Activated naive CD4-positive, alpha-beta T cell treated with anti-CD3 and anti-CD28 coated beads, Interleukin-2, amount 10 ng/mL, durations not matched to agents 7 days and 5 days (primary cell): ENCODE measurements at regions not wholly inside any gene's neighbourhood (a gene's known extent, or its start where the extent isn't known, plus 50 kb on each side); places are given as distances from the start of the nearest gene placed in this dataset.
"Not testable (repeated sequence)": the region's sequence is repeated elsewhere in the genome, so short reads cannot be mapped to it uniquely, and the experiment has no call there.

ENCODE experiments used
- CTCF ChIA-PET: fragments of 350-600 bp; sonication (Branson Sonifier 250); formaldehyde crosslinking; loops from one replicate; lab custom pipeline; 2021; ENCODE audit warnings: antibody characterized with exemption; lab: Charles Lee
- DNase-seq: peaks from one replicate; pipeline ENCODE4 v3.0.0-alpha.2; 2020
- H3K27ac Mint-ChIP-seq: one replicate; pipeline ENCODE4 v1.8.0; 2021; ENCODE audit warnings: mild to moderate bottlenecking, moderate library complexity, mixed read lengths
- H3K27me3 Mint-ChIP-seq: one replicate; pipeline ENCODE4 v1.8.0; 2021; ENCODE audit warnings: mild to moderate bottlenecking, mixed read lengths
- H3K36me3 Mint-ChIP-seq: one replicate; pipeline ENCODE4 v1.8.0; 2021; ENCODE audit warnings: mixed read lengths
- H3K4me1 Mint-ChIP-seq: one replicate; pipeline ENCODE4 v1.8.0; 2021; ENCODE audit warnings: mixed read lengths
- H3K4me3 Mint-ChIP-seq: one replicate; pipeline ENCODE4 v1.8.0; 2021; ENCODE audit warnings: mild to moderate bottlenecking, moderate library complexity, mixed read lengths
- H3K9me3 Mint-ChIP-seq: one replicate; pipeline ENCODE4 v1.8.0; 2021; ENCODE audit warnings: mixed read lengths

- no peaks in the 10 kb centered on the region for H3K4me1 Mint-ChIP-seq
- H3K4me3 Mint-ChIP-seq, result no peak overlapping the region
- DNase-seq, result no peak
- H3K36me3 Mint-ChIP-seq, result no peaks in the 10 kb centered on the region
- H3K27ac Mint-ChIP-seq, result no peak overlapping the region
- CTCF ChIA-PET, result no interaction called here
- H3K9me3 Mint-ChIP-seq, result no peaks in the 10 kb centered on the region
- no peaks in the 10 kb centered on the region for H3K27me3 Mint-ChIP-seq
Observed at GRCh38 chr2:40625849-40626248, 174.0 kb upstream of the SLC8A1 start.

- Mint-ChIP-seq H3K36me3 (no peaks in the 10 kb centered on the region), H3K4me1 (no peaks in the 10 kb centered on the region), H3K4me3 (no peak overlapping the region), H3K27me3 (no peaks in the 10 kb centered on the region), H3K9me3 (no peaks in the 10 kb centered on the region), H3K27ac (no peak overlapping the region)
- no peak for DNase-seq
- CTCF ChIA-PET, result no interaction called here
Observed at GRCh38 chr2:40628556-40628955, 176.7 kb upstream of the SLC8A1 start.

- Mint-ChIP-seq H3K9me3 (no peaks in the 10 kb centered on the region), H3K27ac (no peak overlapping the region), H3K4me3 (no peak overlapping the region), H3K36me3 (no peaks in the 10 kb centered on the region), H3K27me3 (no peaks in the 10 kb centered on the region), H3K4me1 (no peaks in the 10 kb centered on the region)
- no peak for DNase-seq
- CTCF ChIA-PET, result no interaction called here
Observed at GRCh38 chr2:40629768-40630434, 178.0 kb upstream of the SLC8A1 start.

- Mint-ChIP-seq H3K27ac (no peak overlapping the region), H3K9me3 (no peaks in the 10 kb centered on the region), H3K27me3 (no peaks in the 10 kb centered on the region), H3K4me1 (no peaks in the 10 kb centered on the region), H3K4me3 (no peak overlapping the region), H3K36me3 (no peaks in the 10 kb centered on the region)
- no peak for DNase-seq
- CTCF ChIA-PET, result no interaction called here
Observed at GRCh38 chr2:40639320-40639719, 187.4 kb upstream of the SLC8A1 start.

GRCh38 chr2:40642237-40642636, 190.3 kb upstream of the SLC8A1 start:
- Mint-ChIP-seq H3K36me3 (no peaks in the 10 kb centered on the region), H3K4me1 (no peaks in the 10 kb centered on the region), H3K9me3 (no peaks in the 10 kb centered on the region), H3K27ac (no peak overlapping the region), H3K4me3 (no peak overlapping the region), H3K27me3 (no peaks in the 10 kb centered on the region)
- no peak for DNase-seq
- CTCF ChIA-PET, result no interaction called here

GRCh38 chr2:40642726-40643125, 190.8 kb upstream of the SLC8A1 start:
- no peaks in the 10 kb centered on the region for H3K4me1 Mint-ChIP-seq
- no peak for DNase-seq
- H3K4me3 Mint-ChIP-seq, result no peak overlapping the region
- H3K9me3 Mint-ChIP-seq, result no peaks in the 10 kb centered on the region
- H3K27ac Mint-ChIP-seq, result no peak overlapping the region
- CTCF ChIA-PET, result no interaction called here
- H3K27me3 Mint-ChIP-seq, result no peaks in the 10 kb centered on the region
- H3K36me3 Mint-ChIP-seq, result no peaks in the 10 kb centered on the region

GRCh38 chr2:40646642-40647041, 194.8 kb upstream of the SLC8A1 start:
- CTCF ChIA-PET, result no interaction called here
- no peaks in the 10 kb centered on the region for H3K27me3 Mint-ChIP-seq
- H3K27ac Mint-ChIP-seq, result no peak overlapping the region
- no peaks in the 10 kb centered on the region for H3K9me3 Mint-ChIP-seq
- no peak overlapping the region for H3K4me3 Mint-ChIP-seq
- DNase-seq, result no peak
- no peaks in the 10 kb centered on the region for H3K36me3 Mint-ChIP-seq
- no peaks in the 10 kb centered on the region for H3K4me1 Mint-ChIP-seq

- H3K9me3 Mint-ChIP-seq, result no peaks in the 10 kb centered on the region
- CTCF ChIA-PET, result no interaction called here
Observed at GRCh38 chr2:40652155-40652554, 200.3 kb upstream of the SLC8A1 start.

GRCh38 chr2:40653829-40654228, 201.9 kb upstream of the SLC8A1 start:
- Mint-ChIP-seq H3K27me3 (no peaks in the 10 kb centered on the region), H3K9me3 (no peaks in the 10 kb centered on the region), H3K4me3 (no peak overlapping the region), H3K27ac (no peak overlapping the region), H3K4me1 (no peaks in the 10 kb centered on the region), H3K36me3 (no peaks in the 10 kb centered on the region)
- no peak for DNase-seq
- CTCF ChIA-PET, result no interaction called here

More at GRCh38 chr2:40652155-40652554, 200.3 kb upstream of the SLC8A1 start:
- H3K4me3 Mint-ChIP-seq, result no peak overlapping the region
- H3K36me3 Mint-ChIP-seq, result no peaks in the 10 kb centered on the region
- no peaks in the 10 kb centered on the region for H3K4me1 Mint-ChIP-seq
- no peak overlapping the region for H3K27ac Mint-ChIP-seq
- no peak for DNase-seq
- H3K27me3 Mint-ChIP-seq, result no peaks in the 10 kb centered on the region

GRCh38 chr2:40654346-40654745, 202.5 kb upstream of the SLC8A1 start:
- H3K4me3 Mint-ChIP-seq, result no peak overlapping the region
- H3K27ac Mint-ChIP-seq, result no peak overlapping the region
- no peaks in the 10 kb centered on the region for H3K4me1 Mint-ChIP-seq
- DNase-seq, result no peak
- CTCF ChIA-PET, result no interaction called here
- H3K27me3 Mint-ChIP-seq, result no peaks in the 10 kb centered on the region
- no peaks in the 10 kb centered on the region for H3K36me3 Mint-ChIP-seq
- no peaks in the 10 kb centered on the region for H3K9me3 Mint-ChIP-seq

GRCh38 chr2:40658941-40659340, 207.1 kb upstream of the SLC8A1 start:
- DNase-seq, result no peak
- Mint-ChIP-seq H3K9me3 (no peaks in the 10 kb centered on the region), H3K27ac (no peak overlapping the region), H3K4me1 (no peaks in the 10 kb centered on the region), H3K27me3 (no peaks in the 10 kb centered on the region), H3K4me3 (no peak overlapping the region), H3K36me3 (no peaks in the 10 kb centered on the region)
- CTCF ChIA-PET, result no interaction called here

GRCh38 chr2:40665493-40666232, 213.8 kb upstream of the SLC8A1 start:
- H3K36me3 Mint-ChIP-seq, result no peaks in the 10 kb centered on the region
- H3K4me1 Mint-ChIP-seq, result no peaks in the 10 kb centered on the region
- no peak for DNase-seq
- CTCF ChIA-PET, result no interaction called here
- H3K27me3 Mint-ChIP-seq, result no peaks in the 10 kb centered on the region
- no peak overlapping the region for H3K27ac Mint-ChIP-seq
- no peaks in the 10 kb centered on the region for H3K9me3 Mint-ChIP-seq
- no peak overlapping the region for H3K4me3 Mint-ChIP-seq

- CTCF ChIA-PET, result no interaction called here
- Mint-ChIP-seq H3K4me1 (no peaks in the 10 kb centered on the region), H3K27me3 (no peaks in the 10 kb centered on the region), H3K4me3 (no peak overlapping the region), H3K36me3 (no peaks in the 10 kb centered on the region), H3K27ac (no peak overlapping the region), H3K9me3 (no peaks in the 10 kb centered on the region)
- no peak for DNase-seq
Observed at GRCh38 chr2:40666398-40666797, 214.5 kb upstream of the SLC8A1 start.

GRCh38 chr2:40668425-40668824, 216.5 kb upstream of the SLC8A1 start:
- H3K4me1 Mint-ChIP-seq, result no peaks in the 10 kb centered on the region
- H3K4me3 Mint-ChIP-seq, result no peak overlapping the region
- no peak for DNase-seq
- H3K27me3 Mint-ChIP-seq, result no peaks in the 10 kb centered on the region
- H3K27ac Mint-ChIP-seq, result no peak overlapping the region
- no peaks in the 10 kb centered on the region for H3K9me3 Mint-ChIP-seq
- H3K36me3 Mint-ChIP-seq, result no peaks in the 10 kb centered on the region
- CTCF ChIA-PET, result no interaction called here

- H3K4me3 Mint-ChIP-seq, H3K27ac Mint-ChIP-seq, H3K36me3 Mint-ChIP-seq, H3K4me1 Mint-ChIP-seq, DNase-seq, CTCF ChIA-PET, H3K27me3 Mint-ChIP-seq: not testable (repeated sequence)
- H3K9me3 Mint-ChIP-seq, result peaks cover 16% of the 10 kb centered on the region
Observed at GRCh38 chr2:40676134-40676790, 224.4 kb upstream of the SLC8A1 start.
